Lung (tissue), 11 donors: ENCODE measurements at regions not wholly inside any gene's neighbourhood (a gene's known extent, or its start where the extent isn't known, plus 50 kb on each side); places are given as distances from the start of the nearest gene placed in this dataset.

Source experiments
- ATAC-seq: fragments of 200-7000 bp; cut with Tn5 transposase; one replicate; pipeline ENCODE4 v1.9.1; 2020; ENCODE audit warnings: moderate number of reproducible peaks; ENCODE audit not compliant: insufficient read depth, low FRiP score
- DNase-seq, 3 donors: peaks; one replicate each; pipeline ENCODE4 v3.0.0-alpha.2; 2013 to 2017
- H3K27ac ChIP-seq, 2 donors: one replicate each; pipeline ENCODE4 v1.5.1; 2013; ENCODE audit warnings: mild to moderate bottlenecking in 2 of 2, moderate library complexity in 2 of 2, control low read depth in 1 of 2, inconsistent platforms in 1 of 2, low read depth in 1 of 2, low read length in 1 of 2
- H3K27me3 ChIP-seq, 3 donors: one replicate each; pipeline ENCODE4 v1.5.1; 2013; ENCODE audit warnings: low read length in 2 of 3; ENCODE audit not compliant: control insufficient read depth in 3 of 3, insufficient read depth in 3 of 3
- H3K36me3 ChIP-seq, 4 donors: one replicate each; pipeline ENCODE4 v1.5.1; 2013; ENCODE audit warnings: low read length in 4 of 4, mild to moderate bottlenecking in 1 of 4, moderate library complexity in 1 of 4; ENCODE audit not compliant: control insufficient read depth in 4 of 4, insufficient read depth in 4 of 4
- H3K4me1 ChIP-seq, 5 donors: one replicate each; pipeline ENCODE4 v1.5.1; 2013; ENCODE audit warnings: low read length in 5 of 5, mild to moderate bottlenecking in 2 of 5, moderate library complexity in 1 of 5; ENCODE audit not compliant: control insufficient read depth in 5 of 5, insufficient read depth in 5 of 5
- H3K4me3 ChIP-seq: one replicate; pipeline ENCODE4 v1.5.1; 2013; ENCODE audit warnings: mild to moderate bottlenecking, control low read depth, moderate library complexity
- H3K9ac ChIP-seq, 2 donors: one replicate each; pipeline ENCODE4 v1.5.1; 2013; ENCODE audit warnings: low read length in 2 of 2, control low read depth in 1 of 2; ENCODE audit not compliant: insufficient read depth in 1 of 2
- H3K9me3 ChIP-seq, 4 donors: one replicate each; pipeline ENCODE4 v1.5.1; 2013; ENCODE audit warnings: low read length in 3 of 4, mild to moderate bottlenecking in 1 of 4, moderate library complexity in 1 of 4; ENCODE audit not compliant: control insufficient read depth in 4 of 4, insufficient read depth in 3 of 4
- CTCF ChIP-seq: IDR thresholded peaks from 2 replicates; pipeline ENCODE4 v1.5.1; 2012; ENCODE audit warnings: mild to moderate bottlenecking; ENCODE audit errors: control extremely low read depth, extremely low read depth
- WGBS, 2 donors: extraction: QIAGEN DNeasy Blood & Tissue Kit; methylation state at CpG; one replicate each; pipeline ENCODE4 v1.1.7; 2013; 5-methylcytosine and 5-hydroxymethylcytosine counted together
- donor health status: control.
- donor health status: control.
- donor health status: Bipolar disorder and iron deficiency.
- donor health status: healthy.
- donor health status: DM: yes; HTN: yes; CAD: no.

GRCh38 chr2:117716505-117716904 is 98.0 kb upstream of the DDX18 start:
- Histone ChIP-seq H3K4me1 (no peaks in the 10 kb centered on the region), H3K27me3 (no peaks in the 10 kb centered on the region), H3K4me3 (no peak overlapping the region), H3K9ac (no peak overlapping the region), H3K36me3 (no peaks in the 10 kb centered on the region), H3K27ac (no peak overlapping the region), H3K9me3 (peaks cover 0 to 6% (median 0%) of the 10 kb centered on the region in 4 donors)
- ATAC-seq = no peak
- TF ChIP-seq CTCF = no peak
- 73 to 81% methylated on average over 3 of the region's 3 CpGs for WGBS, 2 donors
- no peak for DNase-seq

- Histone ChIP-seq H3K27ac (no peak overlapping the region), H3K9ac (no peak overlapping the region), H3K9me3 (peaks cover 0 to 6% (median 0%) of the 10 kb centered on the region in 4 donors), H3K4me1 (no peaks in the 10 kb centered on the region), H3K4me3 (no peak overlapping the region), H3K27me3 (no peaks in the 10 kb centered on the region), H3K36me3 (no peaks in the 10 kb centered on the region)
- no peak for ATAC-seq
- no peak for TF ChIP-seq CTCF
- 48 to 64% methylated on average over 6 of the region's 6 CpGs for WGBS, 2 donors
- DNase-seq = no peak
Measured at GRCh38 chr2:117717072-117717471, 97.4 kb upstream of the DDX18 start.

GRCh38 chr2:117718048-117718447 is 96.4 kb upstream of the DDX18 start:
- no peaks in the 10 kb centered on the region for H3K27me3 ChIP-seq
- no peak overlapping the region for H3K27ac ChIP-seq
- H3K4me3 ChIP-seq = no peak overlapping the region
- H3K9me3 ChIP-seq = peaks cover 0 to 6% (median 0%) of the 10 kb centered on the region in 4 donors
- no peaks in the 10 kb centered on the region for H3K36me3 ChIP-seq
- H3K4me1 ChIP-seq = no peaks in the 10 kb centered on the region
- no peak for ATAC-seq
- WGBS, 2 donors = 44 to 54% methylated on average over 3 of the region's 3 CpGs
- no peak for DNase-seq
- no peak overlapping the region for H3K9ac ChIP-seq
- TF ChIP-seq CTCF = no peak

- ATAC-seq (no peak), DNase-seq (no peak)
- Histone ChIP-seq H3K36me3 (no peaks in the 10 kb centered on the region), H3K4me1 (no peaks in the 10 kb centered on the region), H3K9me3 (peaks cover 0 to 8% (median 0%) of the 10 kb centered on the region in 4 donors), H3K27me3 (no peaks in the 10 kb centered on the region), H3K9ac (no peak overlapping the region), H3K27ac (no peak overlapping the region), H3K4me3 (no peak overlapping the region)
- 78 to 90% methylated on average over 2 of the region's 2 CpGs for WGBS, 2 donors
- TF ChIP-seq CTCF = no peak
Measured at GRCh38 chr2:117720765-117721164, 93.7 kb upstream of the DDX18 start.
